Activated CD8-positive, alpha-beta T cell treated with anti-CD3 and anti-CD28 coated beads for 36 hours (primary cell): ENCODE measurements at regions not wholly inside any gene's neighbourhood (a gene's known extent, or its start where the extent isn't known, plus 50 kb on each side); places are given as distances from the start of the nearest gene placed in this dataset.
"Not testable (repeated sequence)": the region's sequence is repeated elsewhere in the genome, so short reads cannot be mapped to it uniquely, and the experiment has no call there.

ENCODE experiments used
- ATAC-seq: fragments of 200-7000 bp; cut with Tn5 transposase; one replicate; pipeline ENCODE4 v1.10.0; 2021; ENCODE audit warnings: mild to moderate bottlenecking, moderate library complexity
- CTCF ChIA-PET: fragments of 350-600 bp; sonication (Branson Sonifier 250); formaldehyde crosslinking; loops from one replicate; lab custom pipeline; 2021; ENCODE audit warnings: antibody characterized with exemption; lab: Charles Lee
- POLR2A ChIA-PET: fragments of 350-600 bp; sonication (Branson Sonifier 250); formaldehyde crosslinking; loops from one replicate; lab custom pipeline; 2021; ENCODE audit warnings: antibody characterized with exemption; lab: Charles Lee
- DNase-seq: peaks from one replicate; pipeline ENCODE4 v3.0.0-alpha.2; 2020
- H3K27ac Mint-ChIP-seq: one replicate; pipeline ENCODE4 v1.8.0; 2021; ENCODE audit warnings: mild to moderate bottlenecking, mixed read lengths
- H3K27me3 Mint-ChIP-seq: one replicate; pipeline ENCODE4 v1.8.0; 2021; ENCODE audit warnings: mixed read lengths
- H3K36me3 Mint-ChIP-seq: one replicate; pipeline ENCODE4 v1.8.0; 2021; ENCODE audit warnings: low read depth, mixed read lengths
- H3K4me1 Mint-ChIP-seq: one replicate; pipeline ENCODE4 v1.8.0; 2021; ENCODE audit warnings: low read depth, mixed read lengths
- H3K4me3 Mint-ChIP-seq: one replicate; pipeline ENCODE4 v1.8.0; 2021; ENCODE audit warnings: mild to moderate bottlenecking, moderate library complexity, mixed read lengths
- H3K9me3 Mint-ChIP-seq: one replicate; pipeline ENCODE4 v1.8.0; 2021; ENCODE audit warnings: mixed read lengths
- intact Hi-C: fragments of 100-400 bp; cut with micrococcal nuclease; formaldehyde crosslinking; loops from one replicate; pipeline ENCODE4 v1.10.0; 2022

GRCh38 chr15:85254961-85255360, 125.4 kb upstream of the AKAP13 start:
- H3K27ac Mint-ChIP-seq, CTCF ChIA-PET, H3K4me1 Mint-ChIP-seq, H3K27me3 Mint-ChIP-seq, POLR2A ChIA-PET, intact Hi-C loops, DNase-seq, ATAC-seq, H3K36me3 Mint-ChIP-seq, H3K4me3 Mint-ChIP-seq, H3K9me3 Mint-ChIP-seq: not testable (repeated sequence)

- H3K36me3 Mint-ChIP-seq, intact Hi-C loops, DNase-seq, H3K27ac Mint-ChIP-seq, POLR2A ChIA-PET, H3K4me3 Mint-ChIP-seq, CTCF ChIA-PET, H3K9me3 Mint-ChIP-seq, H3K27me3 Mint-ChIP-seq, ATAC-seq, H3K4me1 Mint-ChIP-seq: not testable (repeated sequence)
Measured at GRCh38 chr15:85255502-85255901, 124.9 kb upstream of the AKAP13 start.

- H3K36me3 Mint-ChIP-seq, H3K4me1 Mint-ChIP-seq, ATAC-seq, CTCF ChIA-PET, H3K4me3 Mint-ChIP-seq, H3K27me3 Mint-ChIP-seq, H3K27ac Mint-ChIP-seq, H3K9me3 Mint-ChIP-seq, POLR2A ChIA-PET, intact Hi-C loops, DNase-seq: not testable (repeated sequence)
Measured at GRCh38 chr15:85256009-85256997, 124.1 kb upstream of the AKAP13 start.

- CTCF ChIA-PET, DNase-seq, H3K27me3 Mint-ChIP-seq, intact Hi-C loops, H3K27ac Mint-ChIP-seq, H3K4me1 Mint-ChIP-seq, POLR2A ChIA-PET, H3K9me3 Mint-ChIP-seq, H3K36me3 Mint-ChIP-seq, H3K4me3 Mint-ChIP-seq, ATAC-seq: not testable (repeated sequence)
Measured at GRCh38 chr15:85258062-85258445, 122.3 kb upstream of the AKAP13 start.

GRCh38 chr15:85258559-85259209, 121.7 kb upstream of the AKAP13 start:
- H3K4me3 Mint-ChIP-seq, H3K27me3 Mint-ChIP-seq, intact Hi-C loops, POLR2A ChIA-PET, CTCF ChIA-PET, H3K9me3 Mint-ChIP-seq, H3K36me3 Mint-ChIP-seq, ATAC-seq, H3K27ac Mint-ChIP-seq, H3K4me1 Mint-ChIP-seq, DNase-seq: not testable (repeated sequence)

GRCh38 chr15:85260526-85260925, 119.9 kb upstream of the AKAP13 start:
- ATAC-seq, H3K36me3 Mint-ChIP-seq, intact Hi-C loops: not testable (repeated sequence)

GRCh38 chr15:85262461-85263055, 117.8 kb upstream of the AKAP13 start:
- intact Hi-C loops, H3K36me3 Mint-ChIP-seq, H3K9me3 Mint-ChIP-seq, H3K27ac Mint-ChIP-seq, H3K4me1 Mint-ChIP-seq, H3K4me3 Mint-ChIP-seq, ATAC-seq, CTCF ChIA-PET, H3K27me3 Mint-ChIP-seq, DNase-seq, POLR2A ChIA-PET: not testable (repeated sequence)

More at GRCh38 chr15:85260526-85260925, 119.9 kb upstream of the AKAP13 start:
- H3K27ac Mint-ChIP-seq, H3K4me1 Mint-ChIP-seq, CTCF ChIA-PET, H3K4me3 Mint-ChIP-seq, DNase-seq, H3K27me3 Mint-ChIP-seq, POLR2A ChIA-PET, H3K9me3 Mint-ChIP-seq: not testable (repeated sequence)

GRCh38 chr15:85263842-85264440, 116.5 kb upstream of the AKAP13 start:
- H3K27ac Mint-ChIP-seq, H3K36me3 Mint-ChIP-seq, H3K27me3 Mint-ChIP-seq, H3K9me3 Mint-ChIP-seq, DNase-seq, H3K4me3 Mint-ChIP-seq, CTCF ChIA-PET, POLR2A ChIA-PET, ATAC-seq, intact Hi-C loops, H3K4me1 Mint-ChIP-seq: not testable (repeated sequence)

- H3K4me1 Mint-ChIP-seq, CTCF ChIA-PET, intact Hi-C loops, POLR2A ChIA-PET, H3K4me3 Mint-ChIP-seq, DNase-seq, H3K9me3 Mint-ChIP-seq, H3K27ac Mint-ChIP-seq, H3K27me3 Mint-ChIP-seq, H3K36me3 Mint-ChIP-seq, ATAC-seq: not testable (repeated sequence)
Measured at GRCh38 chr15:85264614-85265190, 115.7 kb upstream of the AKAP13 start.

GRCh38 chr15:85267158-85267857, 113.1 kb upstream of the AKAP13 start:
- H3K27me3 Mint-ChIP-seq, intact Hi-C loops, CTCF ChIA-PET, DNase-seq, H3K4me1 Mint-ChIP-seq, H3K36me3 Mint-ChIP-seq, POLR2A ChIA-PET, H3K4me3 Mint-ChIP-seq, H3K27ac Mint-ChIP-seq, H3K9me3 Mint-ChIP-seq, ATAC-seq: not testable (repeated sequence)
